Psoas muscle (tissue), 7 donors: ENCODE measurements at regions not wholly inside any gene's neighbourhood (a gene's known extent, or its start where the extent isn't known, plus 50 kb on each side); places are given as distances from the start of the nearest gene placed in this dataset.

Source experiments
- ATAC-seq, 4 donors: fragments of 200-7000 bp; cut with Tn5 transposase; one replicate each; pipeline ENCODE4 v1.9.1; 2020; ENCODE audit warnings: moderate library complexity in 3 of 4, mild to moderate bottlenecking in 2 of 4
- DNase-seq, 2 donors: peaks; one replicate each; pipeline ENCODE4 v3.0.0-alpha.2; 2020
- H3K27ac ChIP-seq: fragments of 200-600 bp; one replicate; pipeline ENCODE4 v1.8.0; 2022
- H3K27me3 ChIP-seq, 3 donors: fragments of 200-600 bp in 1 of 3; one replicate each; pipeline versions ENCODE4 v1.6.1 to v1.8.0; 2013 to 2022; ENCODE audit warnings: low read length in 2 of 3, mild to moderate bottlenecking in 2 of 3, moderate library complexity in 1 of 3; ENCODE audit not compliant: insufficient read depth in 3 of 3
- H3K36me3 ChIP-seq, 2 donors: fragments of 200-600 bp in 1 of 2; one replicate each; pipeline versions ENCODE4 v1.6.1 to v1.8.0; 2013 to 2022; ENCODE audit warnings: low read depth in 1 of 2, mild to moderate bottlenecking in 1 of 2, moderate library complexity in 1 of 2; ENCODE audit not compliant: insufficient read depth in 1 of 2
- H3K4me1 ChIP-seq: fragments of 200-600 bp; one replicate; pipeline ENCODE4 v1.8.0; 2022
- H3K4me3 ChIP-seq: fragments of 200-600 bp; one replicate; pipeline ENCODE4 v1.8.0; 2022; ENCODE audit warnings: mild to moderate bottlenecking
- H3K9me3 ChIP-seq: fragments of 200-600 bp; one replicate; pipeline ENCODE4 v1.8.0; 2022
- CTCF ChIP-seq: fragments of 200-600 bp; IDR thresholded peaks from one replicate; pipeline ENCODE4 v1.8.0; 2022; ENCODE audit warnings: antibody characterized with exemption
- WGBS, 3 donors: extraction: QIAGEN DNeasy Blood & Tissue Kit; methylation state at CpG; one replicate each; pipeline versions ENCODE4 v1.1.6 to v1.1.7; 2013; 5-methylcytosine and 5-hydroxymethylcytosine counted together
- intact Hi-C, 2 donors: fragments of 100-400 bp; cut with DNase I; formaldehyde crosslinking; loops; one replicate each; pipeline versions ENCODE4 v1.11.0 to v1.14.2; 2022
- donor health status: healthy with polysubstance abuse.
- donor health status: DM: no; HTN: no; CAD: no; lungs with moderate emphysema.
- donor health status: Bipolar disorder and iron deficiency.
- donor health status: healthy.
- donor health status: DM: yes; HTN: yes; CAD: no.
- donor health status: DM: no; HTN: no; CAD: no.
- donor health status: DM: yes; HTN: yes; CAD: no.

- no peak for DNase-seq
- no peak overlapping the region for H3K27ac ChIP-seq
- H3K9me3 ChIP-seq = no peaks in the 10 kb centered on the region
- no peaks in the 10 kb centered on the region for H3K27me3 ChIP-seq
- no peak for TF ChIP-seq CTCF
- 13 to 36% (median 26%) methylated on average over 5 of the region's 5 CpGs for WGBS, 3 donors
- intact Hi-C loops = no loop called here
- peak in 1 of 4 donors; percentile 64 for ATAC-seq
- H3K36me3 ChIP-seq = no peaks in the 10 kb centered on the region
- H3K4me1 ChIP-seq = peaks cover 5% of the 10 kb centered on the region
- H3K4me3 ChIP-seq = peak overlapping the region; percentile 13
Measured at GRCh38 chr3:82030916-82031315, 269.5 kb upstream of the GBE1 start.

- Histone ChIP-seq H3K4me1 (no peaks in the 10 kb centered on the region), H3K36me3 (no peaks in the 10 kb centered on the region), H3K27me3 (no peaks in the 10 kb centered on the region), H3K4me3 (no peak overlapping the region), H3K27ac (no peak overlapping the region), H3K9me3 (no peaks in the 10 kb centered on the region)
- ATAC-seq (no peak), DNase-seq (no peak)
- TF ChIP-seq CTCF = no peak
- WGBS, 3 donors = 90 to 93% (median 90%) methylated on average over 3 of the region's 3 CpGs
- intact Hi-C loops = no loop called here
Measured at GRCh38 chr3:82022836-82023235, 261.4 kb upstream of the GBE1 start.

GRCh38 chr3:82020282-82020681, 258.8 kb upstream of the GBE1 start:
- Histone ChIP-seq H3K4me1 (no peaks in the 10 kb centered on the region), H3K9me3 (no peaks in the 10 kb centered on the region), H3K27ac (no peak overlapping the region), H3K27me3 (no peaks in the 10 kb centered on the region), H3K4me3 (no peak overlapping the region), H3K36me3 (no peaks in the 10 kb centered on the region)
- DNase-seq = no peak
- no peak for TF ChIP-seq CTCF
- WGBS, 3 donors = 70 to 72% (median 71%) methylated on average over 3 of the region's 3 CpGs
- no peak for ATAC-seq
- intact Hi-C loops = no loop called here

DNA sequence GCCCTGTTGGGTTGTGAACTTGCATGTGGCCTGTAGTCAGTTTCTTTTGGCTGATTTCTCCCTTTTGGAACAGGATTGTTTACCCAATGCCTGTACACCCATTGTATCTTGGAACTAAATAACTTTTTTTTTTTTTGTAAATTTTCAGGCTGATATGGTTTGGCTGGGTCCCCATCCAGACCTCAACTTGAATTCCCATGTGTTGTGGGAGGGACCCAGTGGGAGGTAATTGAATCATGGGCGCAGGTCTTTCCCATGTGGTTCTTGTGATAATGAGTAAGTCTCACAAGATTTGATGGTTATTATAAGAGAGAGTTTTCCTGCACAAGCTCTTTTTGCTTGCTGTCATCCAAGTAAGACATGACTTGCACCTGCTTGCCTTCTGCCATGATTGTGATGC, 253.8 kb upstream of the GBE1 start:
- Histone ChIP-seq H3K27ac (no peak overlapping the region), H3K36me3 (no peaks in the 10 kb centered on the region), H3K4me1 (no peaks in the 10 kb centered on the region), H3K9me3 (no peaks in the 10 kb centered on the region), H3K27me3 (no peaks in the 10 kb centered on the region), H3K4me3 (no peak overlapping the region)
- DNase-seq (no peak), ATAC-seq (no peak)
- intact Hi-C loops = no loop called here
- WGBS, 3 donors = 95 to 96% (median 96%) methylated on average over 1 of the region's 1 CpG
- TF ChIP-seq CTCF = no peak

- Histone ChIP-seq H3K36me3 (no peaks in the 10 kb centered on the region), H3K27me3 (no peaks in the 10 kb centered on the region), H3K4me3 (no peak overlapping the region), H3K27ac (no peak overlapping the region), H3K9me3 (no peaks in the 10 kb centered on the region), H3K4me1 (no peaks in the 10 kb centered on the region)
- no peak for TF ChIP-seq CTCF
- no peak for DNase-seq
- no peak for ATAC-seq
- intact Hi-C loops = no loop called here
Measured at GRCh38 chr3:82012775-82013174, 251.3 kb upstream of the GBE1 start.
